Right lung (tissue), 2 donors: ENCODE measurements at regions not wholly inside any gene's neighbourhood (a gene's known extent, or its start where the extent isn't known, plus 50 kb on each side); places are given as distances from the start of the nearest gene placed in this dataset.
"Not testable (repeated sequence)": the region's sequence is repeated elsewhere in the genome, so short reads cannot be mapped to it uniquely, and the experiment has no call there.

Experiments
- DNase-seq, 2 donors: peaks; one replicate each; pipeline ENCODE4 v3.0.0-alpha.2; 2013

- no peak for DNase-seq
Observed at GRCh38 chr6:16950302-16950701, 151.5 kb upstream of the STMND1 start.

GRCh38 chr6:16949716-16950115 is 152.1 kb upstream of the STMND1 start:
- DNase-seq, result no peak

GRCh38 chr6:16948396-16948795 is 153.5 kb upstream of the STMND1 start:
- no peak for DNase-seq

GRCh38 chr6:16947375-16948015 is 154.4 kb upstream of the STMND1 start:
- peak; percentile 93 to 97 for DNase-seq

GRCh38 chr6:16944596-16944995 is 157.3 kb upstream of the STMND1 start:
- no peak for DNase-seq

GRCh38 chr6:16939839-16940238 is 162.0 kb upstream of the STMND1 start:
- no peak for DNase-seq

- no peak for DNase-seq
Observed at GRCh38 chr6:16939351-16939750, 162.5 kb upstream of the STMND1 start.

- DNase-seq, result no peak
Observed at GRCh38 chr6:16936893-16937292, 165.0 kb upstream of the STMND1 start.

- DNase-seq, result no peak
Observed at GRCh38 chr6:16933961-16934360, 167.9 kb upstream of the STMND1 start.

- no peak for DNase-seq
Observed at GRCh38 chr6:16933532-16933931, 168.3 kb upstream of the STMND1 start.

- DNase-seq, result no peak
Observed at GRCh38 chr6:16932920-16933319, 168.9 kb upstream of the STMND1 start.

- DNase-seq, result not testable (repeated sequence)
Observed at GRCh38 chr6:16931079-16931478, 169.8 kb upstream of the ATXN1 start.

- no peak for DNase-seq
Observed at GRCh38 chr6:16930432-16930831, 169.2 kb upstream of the ATXN1 start.

GRCh38 chr6:16929809-16930208 is 168.5 kb upstream of the ATXN1 start:
- peak; percentile 54 to 64 for DNase-seq

GRCh38 chr6:16928387-16928786 is 167.1 kb upstream of the ATXN1 start:
- DNase-seq, result no peak

GRCh38 chr6:16927205-16927604 is 165.9 kb upstream of the ATXN1 start:
- no peak for DNase-seq

GRCh38 chr6:16925461-16925860 is 164.2 kb upstream of the ATXN1 start:
- no peak for DNase-seq

GRCh38 chr6:16922282-16922681 is 161.0 kb upstream of the ATXN1 start:
- no peak for DNase-seq

GRCh38 chr6:16921399-16922110 is 160.3 kb upstream of the ATXN1 start:
- no peak for DNase-seq

- no peak for DNase-seq
Observed at GRCh38 chr6:16918586-16918985, 157.3 kb upstream of the ATXN1 start.

- no peak for DNase-seq
Observed at GRCh38 chr6:16914184-16914583, 152.9 kb upstream of the ATXN1 start.

GRCh38 chr6:16912756-16913155 is 151.5 kb upstream of the ATXN1 start:
- DNase-seq, result no peak

- no peak for DNase-seq
Observed at GRCh38 chr6:16911088-16911487, 149.8 kb upstream of the ATXN1 start.
